ENCODE measurements at regions not wholly inside any gene's neighbourhood (a gene's known extent, or its start where the extent isn't known, plus 50 kb on each side); places are given as distances from the start of the nearest gene placed in this dataset.

- TF ChIP-seq CTCF (conservative IDR thresholded peaks at IDR 0.05 in 1 of 2, IDR thresholded peaks at IDR 0.05 in 1 of 2; ENCODE audit: extremely low read depth in 1 of 2, insufficient read depth in 1 of 2, low read depth in 1 of 2, low read length in 2 of 2) = no peak
- TF ChIP-seq EZH2 (IDR thresholded peaks at IDR 0.05; ENCODE audit: borderline replicate concordance, low read length) = no peak
These were observed 591.7 kb downstream of the ACTL7B start for GRCh38 chr9:108264093-108264492.
